Activated T-cell treated with anti-CD3 and anti-CD28 coated beads, Interleukin-2, amount 50 U/mL, for 4 hours (primary cell): ENCODE measurements at regions not wholly inside any gene's neighbourhood (a gene's known extent, or its start where the extent isn't known, plus 50 kb on each side); places are given as distances from the start of the nearest gene placed in this dataset.
"Not testable (repeated sequence)": the region's sequence is repeated elsewhere in the genome, so short reads cannot be mapped to it uniquely, and the experiment has no call there.

Experiments used
- ATAC-seq, 2 donors: fragments of 200-7000 bp; cut with Tn5 transposase; one replicate each; pipeline ENCODE4 v1.10.0; 2021
- DNase-seq: peaks from one replicate; pipeline ENCODE4 v3.0.0-alpha.2; 2020
- H3K27me3 Mint-ChIP-seq: one replicate; pipeline ENCODE4 v1.8.0; 2021; ENCODE audit warnings: low read depth, mixed read lengths
- H3K36me3 Mint-ChIP-seq: one replicate; pipeline ENCODE4 v1.8.0; 2022; ENCODE audit warnings: mixed read lengths; ENCODE audit not compliant: insufficient read depth
- H3K4me1 Mint-ChIP-seq: one replicate; pipeline ENCODE4 v1.8.0; 2021; ENCODE audit warnings: low read depth, mixed read lengths
- H3K4me3 Mint-ChIP-seq: one replicate; pipeline ENCODE4 v1.8.0; 2021; ENCODE audit warnings: mild to moderate bottlenecking, moderate library complexity, mixed read lengths
- H3K9me3 Mint-ChIP-seq: one replicate; pipeline ENCODE4 v1.8.0; 2021; ENCODE audit warnings: mixed read lengths

GRCh38 chr14:19305776-19306175 is 128.4 kb downstream of the POTEG start:
- not testable (repeated sequence) for H3K4me3 Mint-ChIP-seq, ATAC-seq

GRCh38 chr14:19306405-19306804 is 127.7 kb downstream of the POTEG start:
- H3K9me3 Mint-ChIP-seq, H3K27me3 Mint-ChIP-seq, H3K4me1 Mint-ChIP-seq, ATAC-seq, DNase-seq, H3K36me3 Mint-ChIP-seq, H3K4me3 Mint-ChIP-seq: not testable (repeated sequence)

More at GRCh38 chr14:19305776-19306175, 128.4 kb downstream of the POTEG start:
- DNase-seq, H3K4me1 Mint-ChIP-seq, H3K27me3 Mint-ChIP-seq, H3K36me3 Mint-ChIP-seq, H3K9me3 Mint-ChIP-seq: not testable (repeated sequence)

DNA sequence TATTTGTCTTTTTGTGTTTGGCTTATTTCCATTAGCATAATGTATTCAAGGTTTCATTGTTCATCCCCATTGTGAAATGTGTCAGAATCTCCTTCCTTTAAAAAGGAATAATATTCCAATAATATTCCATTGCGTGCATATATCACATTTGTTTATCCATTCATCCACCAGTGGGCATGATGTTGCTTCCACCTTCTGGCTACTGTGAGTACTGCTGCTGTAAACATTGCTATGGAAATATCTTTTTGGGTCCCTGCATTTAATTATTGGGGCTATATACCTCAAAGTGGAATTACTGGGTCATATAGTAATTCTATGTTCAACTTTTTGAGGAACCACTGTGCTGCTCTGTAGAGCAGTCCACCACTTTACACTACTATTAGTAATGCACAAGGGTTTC is 123.1 kb downstream of the POTEG start:
- not testable (repeated sequence) for H3K9me3 Mint-ChIP-seq, DNase-seq, H3K4me1 Mint-ChIP-seq, H3K4me3 Mint-ChIP-seq, ATAC-seq, H3K36me3 Mint-ChIP-seq, H3K27me3 Mint-ChIP-seq

- not testable (repeated sequence) for H3K9me3 Mint-ChIP-seq
Observed at GRCh38 chr14:19330678-19331077, 103.5 kb downstream of the POTEG start.

DNA sequence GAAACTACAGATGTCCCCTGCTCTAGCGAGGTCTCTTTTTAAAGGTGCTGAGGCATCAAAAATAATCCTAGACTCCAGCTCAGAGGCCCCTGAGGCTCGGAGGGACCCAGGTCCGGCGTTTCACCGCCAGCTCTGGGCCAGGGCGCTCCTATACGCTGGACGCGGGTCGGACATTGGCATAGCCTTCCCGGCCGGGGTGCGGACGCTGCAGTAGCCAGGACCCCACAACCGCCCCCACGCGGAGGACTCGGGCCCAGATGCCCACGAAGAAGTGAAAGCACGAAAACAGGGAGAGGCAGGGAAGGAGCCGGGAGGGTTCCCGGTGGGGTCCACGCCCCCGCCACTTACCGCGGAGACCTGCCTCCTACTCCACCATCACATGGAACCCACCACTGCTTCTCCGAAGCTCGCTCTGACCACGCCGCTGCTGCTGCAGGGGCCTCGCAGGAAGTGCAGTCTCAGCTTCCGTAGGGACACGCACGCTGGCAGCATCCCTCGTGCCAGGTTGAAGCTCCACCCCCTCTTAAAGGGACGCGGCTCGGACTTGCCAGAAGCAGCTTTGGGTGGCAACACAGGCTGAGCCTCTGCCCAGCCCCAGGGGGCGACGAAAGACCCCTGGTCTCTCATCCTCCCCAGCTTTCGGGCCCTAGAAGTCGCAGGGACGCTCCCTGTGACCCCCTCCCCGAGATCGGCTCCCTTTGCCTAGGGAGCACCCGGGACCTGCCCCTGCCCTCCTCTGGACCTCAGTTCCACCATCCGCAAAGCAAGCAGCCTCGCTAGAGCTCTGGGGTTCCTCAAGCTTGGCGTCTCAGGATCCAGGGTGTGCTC is 96.7 kb downstream of the POTEG start:
- H3K4me3 Mint-ChIP-seq, H3K4me1 Mint-ChIP-seq, H3K27me3 Mint-ChIP-seq, DNase-seq, H3K36me3 Mint-ChIP-seq, H3K9me3 Mint-ChIP-seq: not testable (repeated sequence)
- peak; percentile 41 to 46 for ATAC-seq

More at GRCh38 chr14:19330678-19331077, 103.5 kb downstream of the POTEG start:
- ATAC-seq, H3K4me1 Mint-ChIP-seq, H3K4me3 Mint-ChIP-seq, H3K27me3 Mint-ChIP-seq, H3K36me3 Mint-ChIP-seq, DNase-seq: not testable (repeated sequence)

DNA sequence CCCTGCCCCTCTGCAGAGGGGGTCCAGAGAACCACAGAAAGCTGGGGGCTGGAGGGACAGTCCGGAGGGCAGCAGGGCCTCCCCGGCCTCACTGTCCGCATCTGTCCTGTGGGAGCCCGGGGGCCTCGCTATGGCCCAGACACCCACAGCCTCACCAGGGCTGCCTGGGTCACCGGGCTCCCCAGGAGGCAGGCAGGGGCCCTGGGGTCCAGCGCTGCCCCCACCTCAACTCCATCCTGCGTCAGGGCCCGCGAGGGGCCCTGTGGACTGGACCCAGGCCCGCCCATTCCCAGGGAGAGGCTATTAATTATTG is 96.1 kb downstream of the POTEG start:
- not testable (repeated sequence) for DNase-seq, H3K4me1 Mint-ChIP-seq, H3K27me3 Mint-ChIP-seq, H3K4me3 Mint-ChIP-seq, H3K36me3 Mint-ChIP-seq, H3K9me3 Mint-ChIP-seq, ATAC-seq

- H3K9me3 Mint-ChIP-seq, H3K27me3 Mint-ChIP-seq, DNase-seq, H3K36me3 Mint-ChIP-seq, ATAC-seq, H3K4me3 Mint-ChIP-seq, H3K4me1 Mint-ChIP-seq: not testable (repeated sequence)
Observed at GRCh38 chr14:19340976-19341375, 93.2 kb downstream of the POTEG start.

GRCh38 chr14:19341627-19342026 is 92.5 kb downstream of the POTEG start:
- not testable (repeated sequence) for H3K9me3 Mint-ChIP-seq, H3K27me3 Mint-ChIP-seq, H3K4me1 Mint-ChIP-seq, DNase-seq, ATAC-seq, H3K4me3 Mint-ChIP-seq, H3K36me3 Mint-ChIP-seq

GRCh38 chr14:19344261-19344660 is 89.9 kb downstream of the POTEG start:
- not testable (repeated sequence) for DNase-seq, H3K9me3 Mint-ChIP-seq, ATAC-seq, H3K4me3 Mint-ChIP-seq, H3K4me1 Mint-ChIP-seq, H3K27me3 Mint-ChIP-seq, H3K36me3 Mint-ChIP-seq

GRCh38 chr14:19344689-19345088 is 89.5 kb downstream of the POTEG start:
- not testable (repeated sequence) for H3K4me3 Mint-ChIP-seq, ATAC-seq, H3K27me3 Mint-ChIP-seq, H3K4me1 Mint-ChIP-seq, H3K9me3 Mint-ChIP-seq, DNase-seq, H3K36me3 Mint-ChIP-seq

GRCh38 chr14:19345298-19345911 is 88.7 kb downstream of the POTEG start:
- not testable (repeated sequence) for H3K4me3 Mint-ChIP-seq, H3K9me3 Mint-ChIP-seq, DNase-seq, H3K4me1 Mint-ChIP-seq, H3K36me3 Mint-ChIP-seq, ATAC-seq, H3K27me3 Mint-ChIP-seq

DNA sequence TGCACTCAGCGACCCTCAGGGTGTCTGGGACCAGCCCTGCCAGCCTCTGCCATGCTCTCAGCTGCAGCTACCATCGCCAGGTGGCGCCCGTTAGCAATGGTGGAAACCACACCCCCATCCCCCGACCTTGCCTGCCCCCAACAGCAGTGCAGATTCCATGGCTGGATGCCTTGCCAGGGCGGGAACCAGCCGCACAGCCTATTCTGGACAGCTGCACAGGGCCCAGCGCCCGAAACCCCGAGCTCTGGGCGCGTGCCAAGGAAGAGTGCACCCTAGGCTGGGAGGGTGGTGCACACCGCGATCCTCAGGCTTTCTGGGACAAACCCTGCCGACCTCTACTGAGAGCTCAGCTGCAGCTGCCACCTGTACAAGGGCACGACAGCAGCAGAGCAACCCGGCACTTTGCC is 88.1 kb downstream of the POTEG start:
- H3K36me3 Mint-ChIP-seq, H3K4me3 Mint-ChIP-seq, H3K9me3 Mint-ChIP-seq, H3K4me1 Mint-ChIP-seq, DNase-seq, H3K27me3 Mint-ChIP-seq: not testable (repeated sequence)
- peak in 1 of 2 donors; percentile 58 for ATAC-seq

DNA sequence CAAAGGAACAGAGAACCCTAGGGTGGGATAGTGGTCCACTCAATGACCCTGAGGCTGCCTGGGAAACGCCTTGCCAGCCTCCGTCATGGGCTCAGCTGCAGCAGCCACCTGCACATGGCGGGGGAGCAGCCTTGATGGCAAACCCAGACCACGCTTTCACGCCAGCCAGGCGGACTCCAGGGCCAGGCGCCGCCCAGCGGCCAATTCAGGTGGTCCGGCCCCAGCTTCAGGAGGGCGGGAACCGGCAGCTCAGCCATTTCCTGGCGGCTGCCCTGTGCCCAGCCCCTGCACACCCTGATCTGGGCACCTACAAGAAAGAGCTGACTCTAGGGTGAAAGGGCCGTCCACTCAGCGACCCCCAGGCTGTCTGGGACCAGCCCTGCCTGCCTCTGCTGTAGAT is 87.5 kb downstream of the POTEG start:
- not testable (repeated sequence) for H3K4me3 Mint-ChIP-seq, ATAC-seq, H3K4me1 Mint-ChIP-seq, H3K36me3 Mint-ChIP-seq, H3K27me3 Mint-ChIP-seq, DNase-seq, H3K9me3 Mint-ChIP-seq

DNA sequence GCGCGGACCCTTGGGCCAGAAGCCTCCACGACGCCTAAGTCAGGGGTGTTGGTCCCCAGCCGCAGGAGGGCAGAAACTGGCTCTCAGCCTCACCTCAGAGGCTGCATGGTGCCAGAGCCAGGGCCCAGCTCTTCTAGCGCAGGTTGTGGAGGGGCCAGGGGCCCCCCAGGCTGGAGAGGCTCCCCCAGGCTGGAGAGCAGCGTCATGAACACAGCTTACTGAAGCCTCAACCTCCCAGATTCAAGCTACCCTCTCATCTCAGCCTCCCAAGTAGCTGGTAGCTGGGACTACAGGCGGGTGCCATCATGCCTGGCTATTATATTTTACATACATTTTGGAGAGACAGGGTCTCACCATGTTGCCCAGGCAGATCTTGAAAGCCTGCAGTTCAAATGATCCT is 87.0 kb downstream of the POTEG start:
- H3K9me3 Mint-ChIP-seq, H3K4me1 Mint-ChIP-seq, H3K27me3 Mint-ChIP-seq, ATAC-seq, DNase-seq, H3K4me3 Mint-ChIP-seq, H3K36me3 Mint-ChIP-seq: not testable (repeated sequence)
